DND-41 (cell line): ENCODE measurements at regions not wholly inside any gene's neighbourhood (a gene's known extent, or its start where the extent isn't known, plus 50 kb on each side); places are given as distances from the start of the nearest gene placed in this dataset.

Experiments used
- CTCF ChIP-seq: IDR thresholded peaks from 2 replicates; pipeline ENCODE4 v1.5.1; 2012; ENCODE audit warnings: borderline replicate concordance, low read length, moderate library complexity, mild to moderate bottlenecking; ENCODE audit not compliant: poor library complexity, severe bottlenecking; ENCODE audit errors: extremely low read depth
- EZH2 ChIP-seq: IDR thresholded peaks from 3 replicates; pipeline ENCODE4 v1.6.1; 2012; ENCODE audit warnings: borderline replicate concordance, low read depth, mild to moderate bottlenecking, moderate library complexity, low read length, inconsistent platforms; ENCODE audit not compliant: severe bottlenecking

GRCh38 chr3:182709306-182709705, 84.0 kb upstream of the ATP11B start:
- TF ChIP-seq CTCF (no peak), EZH2 (no peak)
